Endothelial cell (in vitro differentiated cells): ENCODE measurements at regions not wholly inside any gene's neighbourhood (a gene's known extent, or its start where the extent isn't known, plus 50 kb on each side); places are given as distances from the start of the nearest gene placed in this dataset.

Experiments
- DNase-seq: peaks from one replicate; pipeline ENCODE4 v3.0.0; 2021; ENCODE audit warnings: low spot score
- H3K27ac Mint-ChIP-seq: one replicate; pipeline ENCODE4 v1.8.0; 2021; ENCODE audit warnings: mixed read lengths, inconsistent platforms; ENCODE audit not compliant: unreplicated experiment
- H3K27me3 Mint-ChIP-seq: one replicate; pipeline ENCODE4 v1.8.0; 2021; ENCODE audit warnings: mild to moderate bottlenecking, moderate library complexity, mixed read lengths, inconsistent platforms; ENCODE audit not compliant: unreplicated experiment
- H3K36me3 Mint-ChIP-seq: one replicate; pipeline ENCODE4 v1.8.0; 2021; ENCODE audit warnings: mild to moderate bottlenecking, low read depth, mixed read lengths, inconsistent platforms; ENCODE audit not compliant: unreplicated experiment
- H3K4me1 Mint-ChIP-seq: one replicate; pipeline ENCODE4 v1.8.0; 2021; ENCODE audit warnings: mild to moderate bottlenecking, mixed read lengths, inconsistent platforms; ENCODE audit not compliant: unreplicated experiment
- H3K4me3 Mint-ChIP-seq: one replicate; pipeline ENCODE4 v1.8.0; 2021; ENCODE audit warnings: mild to moderate bottlenecking, mixed read lengths, inconsistent platforms; ENCODE audit not compliant: unreplicated experiment
- H3K9me3 Mint-ChIP-seq: one replicate; pipeline ENCODE4 v1.8.0; 2021; ENCODE audit warnings: mixed read lengths, inconsistent platforms; ENCODE audit not compliant: unreplicated experiment
- TF ChIP-seq, protein P1 (sequence below): fragments of 200-600 bp; sonication (generic); IDR thresholded peaks from one replicate; pipeline ENCODE4 v1.5.0; 2021; ENCODE audit warnings: antibody characterized with exemption; ENCODE audit not compliant: unreplicated experiment

DNA sequence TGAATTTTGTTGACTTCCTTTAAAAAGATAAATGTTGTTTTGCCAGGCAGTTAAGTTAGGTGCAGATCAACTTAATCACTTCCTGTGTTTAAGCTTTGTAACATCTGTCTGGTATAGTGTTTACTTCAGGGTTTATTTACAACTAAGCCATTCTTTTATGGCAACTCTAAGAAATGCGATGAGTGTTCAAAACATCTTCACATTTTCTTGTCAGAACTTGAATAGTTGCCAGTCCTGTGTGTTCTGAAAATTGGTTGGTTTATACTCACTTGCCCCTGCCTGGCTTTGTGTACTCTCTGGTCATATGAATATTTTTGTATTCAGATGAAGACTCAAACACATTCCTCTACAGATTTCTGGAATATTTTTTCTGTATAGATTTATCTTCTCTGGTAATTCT is 327.2 kb downstream of the MDFIC start:
- Mint-ChIP-seq H3K27me3 (no peaks in the 10 kb centered on the region), H3K4me1 (peaks cover 5% of the 10 kb centered on the region)
- TF ChIP-seq, protein P1, sequence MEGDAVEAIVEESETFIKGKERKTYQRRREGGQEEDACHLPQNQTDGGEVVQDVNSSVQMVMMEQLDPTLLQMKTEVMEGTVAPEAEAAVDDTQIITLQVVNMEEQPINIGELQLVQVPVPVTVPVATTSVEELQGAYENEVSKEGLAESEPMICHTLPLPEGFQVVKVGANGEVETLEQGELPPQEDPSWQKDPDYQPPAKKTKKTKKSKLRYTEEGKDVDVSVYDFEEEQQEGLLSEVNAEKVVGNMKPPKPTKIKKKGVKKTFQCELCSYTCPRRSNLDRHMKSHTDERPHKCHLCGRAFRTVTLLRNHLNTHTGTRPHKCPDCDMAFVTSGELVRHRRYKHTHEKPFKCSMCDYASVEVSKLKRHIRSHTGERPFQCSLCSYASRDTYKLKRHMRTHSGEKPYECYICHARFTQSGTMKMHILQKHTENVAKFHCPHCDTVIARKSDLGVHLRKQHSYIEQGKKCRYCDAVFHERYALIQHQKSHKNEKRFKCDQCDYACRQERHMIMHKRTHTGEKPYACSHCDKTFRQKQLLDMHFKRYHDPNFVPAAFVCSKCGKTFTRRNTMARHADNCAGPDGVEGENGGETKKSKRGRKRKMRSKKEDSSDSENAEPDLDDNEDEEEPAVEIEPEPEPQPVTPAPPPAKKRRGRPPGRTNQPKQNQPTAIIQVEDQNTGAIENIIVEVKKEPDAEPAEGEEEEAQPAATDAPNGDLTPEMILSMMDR: no peak

DNA sequence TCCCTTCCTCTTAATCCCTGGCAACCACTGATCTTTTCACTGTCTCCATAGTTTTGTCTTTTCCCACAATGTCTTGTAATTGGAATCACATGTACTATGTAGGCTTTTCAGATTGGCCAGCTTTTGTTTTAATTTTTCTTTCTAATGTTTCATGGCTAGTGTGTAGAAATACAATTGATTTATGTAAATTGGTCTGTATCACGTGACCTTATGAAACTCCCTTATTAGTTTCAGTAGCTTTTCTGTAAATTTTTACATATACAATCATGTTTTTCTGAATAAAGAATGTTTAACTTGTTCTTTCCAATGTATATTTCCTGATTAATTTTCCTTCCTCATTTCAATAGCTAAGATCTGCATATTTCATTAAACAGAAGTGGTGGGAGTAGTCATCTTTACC is 319.3 kb downstream of the MDFIC start:
- no peaks in the 10 kb centered on the region for H3K36me3 Mint-ChIP-seq
- no peaks in the 10 kb centered on the region for H3K27me3 Mint-ChIP-seq
- TF ChIP-seq, protein P1: no peak
- H3K27ac Mint-ChIP-seq: no peak overlapping the region
- no peaks in the 10 kb centered on the region for H3K4me1 Mint-ChIP-seq
- no peaks in the 10 kb centered on the region for H3K9me3 Mint-ChIP-seq
- no peak overlapping the region for H3K4me3 Mint-ChIP-seq
- DNase-seq: no peak

More for the DNA sequence above, 327.2 kb downstream of the MDFIC start:
- H3K9me3 Mint-ChIP-seq: no peaks in the 10 kb centered on the region
- H3K36me3 Mint-ChIP-seq: no peaks in the 10 kb centered on the region
- no peak overlapping the region for H3K4me3 Mint-ChIP-seq
- H3K27ac Mint-ChIP-seq: no peak overlapping the region
- DNase-seq: no peak

DNA sequence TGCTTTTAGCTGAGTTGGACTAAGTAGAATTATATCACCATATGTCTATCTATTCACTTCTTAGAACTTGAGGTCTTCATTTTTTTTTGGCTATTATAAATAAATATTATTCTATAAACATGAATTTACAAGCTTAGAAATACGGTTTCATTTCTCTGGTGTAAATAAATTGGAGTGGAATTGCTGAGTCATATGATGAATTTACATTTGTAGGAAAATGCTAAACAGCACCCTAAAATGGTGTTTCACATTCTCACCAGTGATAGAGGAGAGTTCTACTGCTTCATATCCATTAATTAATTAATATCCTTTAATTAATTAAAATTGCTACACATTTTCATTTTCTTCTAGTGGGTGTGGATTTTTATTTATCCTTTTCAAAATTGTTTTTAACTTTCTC is 318.3 kb downstream of the MDFIC start:
- H3K4me3 Mint-ChIP-seq: no peak overlapping the region
- no peaks in the 10 kb centered on the region for H3K9me3 Mint-ChIP-seq
- DNase-seq: no peak
- H3K27me3 Mint-ChIP-seq: no peaks in the 10 kb centered on the region
- H3K27ac Mint-ChIP-seq: no peak overlapping the region
- TF ChIP-seq, protein P1: no peak
- H3K4me1 Mint-ChIP-seq: no peaks in the 10 kb centered on the region
- H3K36me3 Mint-ChIP-seq: no peaks in the 10 kb centered on the region

DNA sequence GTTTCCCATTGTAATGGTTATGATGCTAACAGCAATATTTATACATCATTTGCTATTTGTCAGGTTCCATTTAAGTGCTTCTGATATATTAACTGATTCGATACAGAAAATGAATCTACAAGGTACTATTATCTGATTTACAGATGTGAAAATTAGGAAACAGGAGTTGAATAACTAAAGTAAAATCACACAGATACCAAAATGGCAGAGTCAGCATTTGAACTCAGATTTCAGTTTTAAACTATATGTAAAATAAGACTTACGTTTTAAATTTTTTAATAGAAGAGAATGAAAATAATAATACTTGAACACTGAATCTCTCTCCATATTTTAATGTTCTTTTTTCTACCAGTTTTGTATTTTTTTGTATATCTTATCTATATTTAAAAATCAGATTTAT is 313.2 kb downstream of the MDFIC start:
- Mint-ChIP-seq H3K4me3 (no peak overlapping the region), H3K27ac (no peak overlapping the region), H3K36me3 (no peaks in the 10 kb centered on the region), H3K9me3 (no peaks in the 10 kb centered on the region), H3K4me1 (no peaks in the 10 kb centered on the region), H3K27me3 (no peaks in the 10 kb centered on the region)
- DNase-seq: no peak
- TF ChIP-seq, protein P1: no peak

DNA sequence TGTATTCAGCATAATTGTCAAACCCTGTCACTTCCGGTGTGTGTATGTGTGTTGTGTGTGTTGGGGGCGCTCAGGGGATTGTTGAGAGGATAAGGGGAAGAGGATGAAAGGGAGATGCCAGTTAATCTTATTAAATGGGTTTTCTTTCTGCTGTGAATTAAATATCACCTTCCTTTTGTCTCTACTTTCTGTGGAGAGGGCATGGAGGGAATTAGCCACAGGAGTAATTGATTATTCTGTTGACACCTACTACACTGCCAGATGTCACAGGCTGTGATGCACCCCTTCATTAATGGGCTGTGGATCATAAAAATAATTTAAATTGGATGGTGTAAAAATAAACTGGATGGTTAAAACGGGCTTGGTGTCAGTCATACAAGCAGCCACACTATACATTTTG is 311.9 kb downstream of the MDFIC start:
- no peak for DNase-seq
- TF ChIP-seq, protein P1: no peak
- H3K9me3 Mint-ChIP-seq: no peaks in the 10 kb centered on the region
- no peak overlapping the region for H3K27ac Mint-ChIP-seq
- no peak overlapping the region for H3K4me3 Mint-ChIP-seq
- H3K27me3 Mint-ChIP-seq: no peaks in the 10 kb centered on the region
- no peaks in the 10 kb centered on the region for H3K36me3 Mint-ChIP-seq
- no peaks in the 10 kb centered on the region for H3K4me1 Mint-ChIP-seq
